A673 (cell line): ENCODE measurements at regions not wholly inside any gene's neighbourhood (a gene's known extent, or its start where the extent isn't known, plus 50 kb on each side); places are given as distances from the start of the nearest gene placed in this dataset.

Source experiments
- EZH2 ChIP-seq: fragments of 200-600 bp; sonication (generic); IDR thresholded peaks from 2 replicates; pipeline ENCODE4 v1.6.1; 2017; ENCODE audit warnings: borderline replicate concordance, low read depth, mild to moderate bottlenecking, mixed read lengths, antibody characterized with exemption, low read length; ENCODE audit not compliant: poor library complexity, severe bottlenecking
- TF ChIP-seq, protein P1 (sequence below): fragments of 300-800, 200-600 bp; sonication (generic); conservative IDR thresholded peaks from 2 replicates; pipeline ENCODE4 v1.5.1; 2017; ENCODE audit warnings: low read depth, mild to moderate bottlenecking, antibody characterized with exemption, low read length, moderate library complexity, mixed read lengths

DNA sequence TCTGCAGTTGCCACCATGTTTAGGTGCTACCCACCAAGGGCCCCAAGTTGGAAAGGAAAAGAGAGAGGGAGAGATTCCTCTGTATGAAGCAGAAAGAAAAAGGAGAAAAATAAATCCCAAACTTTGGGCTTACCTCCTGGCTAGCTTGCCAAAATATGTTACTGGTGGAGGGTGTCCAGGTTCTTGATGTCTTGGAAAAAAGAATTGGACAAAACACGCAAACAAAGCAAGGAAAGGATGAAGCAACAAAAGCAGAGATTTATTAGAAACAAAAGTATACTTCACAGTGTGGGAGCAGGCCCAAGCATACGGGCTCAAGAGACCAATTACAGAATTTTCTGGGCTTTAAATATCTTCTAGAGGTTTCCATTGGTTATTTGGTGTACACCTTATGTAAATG is 204.5 kb upstream of the LRRC7 start:
- TF ChIP-seq EZH2 = no peak
- TF ChIP-seq, protein P1, sequence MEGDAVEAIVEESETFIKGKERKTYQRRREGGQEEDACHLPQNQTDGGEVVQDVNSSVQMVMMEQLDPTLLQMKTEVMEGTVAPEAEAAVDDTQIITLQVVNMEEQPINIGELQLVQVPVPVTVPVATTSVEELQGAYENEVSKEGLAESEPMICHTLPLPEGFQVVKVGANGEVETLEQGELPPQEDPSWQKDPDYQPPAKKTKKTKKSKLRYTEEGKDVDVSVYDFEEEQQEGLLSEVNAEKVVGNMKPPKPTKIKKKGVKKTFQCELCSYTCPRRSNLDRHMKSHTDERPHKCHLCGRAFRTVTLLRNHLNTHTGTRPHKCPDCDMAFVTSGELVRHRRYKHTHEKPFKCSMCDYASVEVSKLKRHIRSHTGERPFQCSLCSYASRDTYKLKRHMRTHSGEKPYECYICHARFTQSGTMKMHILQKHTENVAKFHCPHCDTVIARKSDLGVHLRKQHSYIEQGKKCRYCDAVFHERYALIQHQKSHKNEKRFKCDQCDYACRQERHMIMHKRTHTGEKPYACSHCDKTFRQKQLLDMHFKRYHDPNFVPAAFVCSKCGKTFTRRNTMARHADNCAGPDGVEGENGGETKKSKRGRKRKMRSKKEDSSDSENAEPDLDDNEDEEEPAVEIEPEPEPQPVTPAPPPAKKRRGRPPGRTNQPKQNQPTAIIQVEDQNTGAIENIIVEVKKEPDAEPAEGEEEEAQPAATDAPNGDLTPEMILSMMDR = no peak
